Neutrophil (primary cell): ENCODE measurements at regions not wholly inside any gene's neighbourhood (a gene's known extent, or its start where the extent isn't known, plus 50 kb on each side); places are given as distances from the start of the nearest gene placed in this dataset.
"Not testable (repeated sequence)": the region's sequence is repeated elsewhere in the genome, so short reads cannot be mapped to it uniquely, and the experiment has no call there.

Experiments
- H3K27ac ChIP-seq: fragments of 200-600 bp; sonication (generic); 2 replicates; pipeline ENCODE4 v1.5.1; 2016; ENCODE audit warnings: mild to moderate bottlenecking, moderate library complexity
- H3K27me3 ChIP-seq: fragments of 200-600 bp; sonication (generic); 2 replicates; pipeline ENCODE4 v1.6.0; 2016; ENCODE audit warnings: mild to moderate bottlenecking
- H3K36me3 ChIP-seq: fragments of 200-600 bp; sonication (generic); 2 replicates; pipeline ENCODE4 v1.5.1; 2017
- H3K4me1 ChIP-seq, 2 experiments: fragments of 200-600 bp in 1 of 2; sonication (generic) in 1 of 2; 1 replicate in 1 of 2; 2 replicates in 1 of 2; pipeline versions ENCODE4 v1.5.1 to v1.6.1; 2013 to 2016; ENCODE audit warnings: low read depth in 1 of 2, low read length in 1 of 2, mild to moderate bottlenecking in 1 of 2, moderate library complexity in 1 of 2; ENCODE audit not compliant: control insufficient read depth in 1 of 2, insufficient read depth in 1 of 2
- H3K4me3 ChIP-seq, 2 experiments: fragments of 200-600 bp in 1 of 2; sonication (generic) in 1 of 2; 1 replicate in 1 of 2; 2 replicates in 1 of 2; pipeline ENCODE4 v1.5.1; 2013 to 2016; ENCODE audit warnings: low read depth in 1 of 2, low read length in 1 of 2, mild to moderate bottlenecking in 1 of 2, moderate library complexity in 1 of 2
- H3K9me3 ChIP-seq: fragments of 200-600 bp; sonication (generic); 2 replicates; pipeline ENCODE4 v1.5.1; 2016
- TF ChIP-seq, protein P1 (sequence below): fragments of 200-600 bp; sonication (generic); IDR thresholded peaks from 2 replicates; pipeline ENCODE4 v1.5.1; 2016; ENCODE audit warnings: antibody characterized with exemption

DNA sequence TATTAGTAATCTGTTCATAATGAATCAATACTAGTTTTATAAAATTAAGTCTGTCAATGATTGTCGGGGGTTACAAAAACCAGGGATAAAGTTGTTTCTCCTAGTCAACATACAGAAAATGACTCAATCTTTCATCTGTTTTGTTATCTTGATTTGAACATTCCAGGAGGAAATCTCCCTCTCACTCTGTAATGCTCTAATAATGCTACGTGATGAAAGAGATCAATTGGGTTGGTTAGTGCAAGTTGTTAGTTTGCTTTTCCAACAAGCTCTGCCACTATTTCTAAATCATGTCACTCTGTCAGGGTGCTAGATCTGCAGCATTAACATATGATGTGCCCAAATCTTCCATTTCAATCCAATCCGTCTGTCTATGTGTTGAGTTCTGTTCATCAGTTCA lies 379.5 kb upstream of the GJE1 start:
- Histone ChIP-seq H3K27me3 (no peaks in the 10 kb centered on the region), H3K4me1 (no peaks in the 10 kb centered on the region), H3K4me3 (no peak overlapping the region), H3K9me3 (no peaks in the 10 kb centered on the region), H3K36me3 (no peaks in the 10 kb centered on the region), H3K27ac (no peak overlapping the region)
- TF ChIP-seq, protein P1, sequence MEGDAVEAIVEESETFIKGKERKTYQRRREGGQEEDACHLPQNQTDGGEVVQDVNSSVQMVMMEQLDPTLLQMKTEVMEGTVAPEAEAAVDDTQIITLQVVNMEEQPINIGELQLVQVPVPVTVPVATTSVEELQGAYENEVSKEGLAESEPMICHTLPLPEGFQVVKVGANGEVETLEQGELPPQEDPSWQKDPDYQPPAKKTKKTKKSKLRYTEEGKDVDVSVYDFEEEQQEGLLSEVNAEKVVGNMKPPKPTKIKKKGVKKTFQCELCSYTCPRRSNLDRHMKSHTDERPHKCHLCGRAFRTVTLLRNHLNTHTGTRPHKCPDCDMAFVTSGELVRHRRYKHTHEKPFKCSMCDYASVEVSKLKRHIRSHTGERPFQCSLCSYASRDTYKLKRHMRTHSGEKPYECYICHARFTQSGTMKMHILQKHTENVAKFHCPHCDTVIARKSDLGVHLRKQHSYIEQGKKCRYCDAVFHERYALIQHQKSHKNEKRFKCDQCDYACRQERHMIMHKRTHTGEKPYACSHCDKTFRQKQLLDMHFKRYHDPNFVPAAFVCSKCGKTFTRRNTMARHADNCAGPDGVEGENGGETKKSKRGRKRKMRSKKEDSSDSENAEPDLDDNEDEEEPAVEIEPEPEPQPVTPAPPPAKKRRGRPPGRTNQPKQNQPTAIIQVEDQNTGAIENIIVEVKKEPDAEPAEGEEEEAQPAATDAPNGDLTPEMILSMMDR, result no peak

DNA sequence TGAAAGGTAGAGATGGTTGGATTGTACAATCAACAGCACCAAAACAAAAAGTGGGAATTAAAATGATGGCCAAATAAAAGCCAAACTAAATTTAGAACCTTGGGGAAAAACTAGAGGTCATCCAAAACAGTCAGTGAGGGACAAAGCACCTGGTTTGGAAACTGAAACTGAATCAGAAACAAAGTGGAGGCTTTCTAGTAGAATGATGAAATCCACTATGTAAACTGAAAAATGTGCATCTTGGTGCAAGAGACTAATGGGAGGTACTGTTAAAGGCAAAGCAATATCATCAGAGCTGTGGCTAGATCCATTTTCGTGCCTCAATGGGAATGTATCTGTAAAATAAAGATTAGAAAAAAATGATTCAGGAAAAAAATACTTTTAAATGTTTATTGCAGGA lies 380.0 kb upstream of the GJE1 start:
- Histone ChIP-seq H3K36me3 (no peaks in the 10 kb centered on the region), H3K4me1 (no peaks in the 10 kb centered on the region), H3K4me3 (no peak overlapping the region), H3K9me3 (no peaks in the 10 kb centered on the region), H3K27me3 (no peaks in the 10 kb centered on the region), H3K27ac (no peak overlapping the region)
- TF ChIP-seq, protein P1, result no peak

DNA sequence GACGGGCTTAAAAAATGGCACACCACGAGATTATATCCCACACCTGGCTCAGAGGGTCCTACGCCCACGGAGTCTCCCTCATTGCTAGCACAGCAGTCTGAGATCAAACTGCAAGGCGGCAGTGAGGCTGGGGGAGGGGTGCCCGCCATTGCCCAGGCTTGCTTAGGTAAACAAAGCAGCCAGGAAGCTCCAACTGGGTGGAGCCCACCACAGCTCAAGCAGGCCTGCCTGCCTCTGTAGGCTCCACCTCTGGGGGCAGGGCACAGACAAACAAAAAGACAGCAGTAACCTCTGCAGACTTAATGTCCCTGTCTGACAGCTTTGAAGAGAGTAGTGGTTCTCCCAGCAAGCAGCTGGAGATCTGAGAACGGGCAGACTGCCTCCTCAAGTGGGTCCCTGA lies 386.4 kb upstream of the GJE1 start:
- H3K27me3 ChIP-seq, H3K4me3 ChIP-seq, H3K9me3 ChIP-seq: not testable (repeated sequence)

DNA sequence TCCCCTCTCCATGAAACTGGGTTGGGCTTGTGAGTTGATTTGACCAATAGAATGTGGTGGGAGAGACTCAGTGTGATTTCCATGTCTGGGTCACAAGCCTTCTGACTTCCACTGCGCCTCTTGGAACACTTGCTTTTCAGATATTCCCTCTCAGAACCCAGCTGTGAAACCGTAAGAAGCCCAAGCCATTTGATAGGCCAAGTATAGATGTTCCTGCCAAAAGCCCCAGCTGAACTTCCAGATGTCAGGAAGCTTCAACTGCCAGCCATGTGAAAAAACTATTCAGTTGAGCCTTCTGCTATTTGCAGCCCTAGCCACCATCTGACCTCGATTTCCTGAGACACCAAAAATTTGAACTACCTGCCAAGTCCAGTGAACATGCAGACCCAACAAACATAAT lies 387.8 kb upstream of the GJE1 start:
- H3K4me3 ChIP-seq, result no peak overlapping the region
- H3K4me1 ChIP-seq, result no peaks in the 10 kb centered on the region
- H3K27me3 ChIP-seq, result no peaks in the 10 kb centered on the region
- TF ChIP-seq, protein P1, result no peak
- no peaks in the 10 kb centered on the region for H3K9me3 ChIP-seq
- no peak overlapping the region for H3K27ac ChIP-seq
- H3K36me3 ChIP-seq, result no peaks in the 10 kb centered on the region

More for the DNA sequence above, 386.4 kb upstream of the GJE1 start:
- not testable (repeated sequence) for H3K4me1 ChIP-seq, H3K36me3 ChIP-seq, H3K27ac ChIP-seq

DNA sequence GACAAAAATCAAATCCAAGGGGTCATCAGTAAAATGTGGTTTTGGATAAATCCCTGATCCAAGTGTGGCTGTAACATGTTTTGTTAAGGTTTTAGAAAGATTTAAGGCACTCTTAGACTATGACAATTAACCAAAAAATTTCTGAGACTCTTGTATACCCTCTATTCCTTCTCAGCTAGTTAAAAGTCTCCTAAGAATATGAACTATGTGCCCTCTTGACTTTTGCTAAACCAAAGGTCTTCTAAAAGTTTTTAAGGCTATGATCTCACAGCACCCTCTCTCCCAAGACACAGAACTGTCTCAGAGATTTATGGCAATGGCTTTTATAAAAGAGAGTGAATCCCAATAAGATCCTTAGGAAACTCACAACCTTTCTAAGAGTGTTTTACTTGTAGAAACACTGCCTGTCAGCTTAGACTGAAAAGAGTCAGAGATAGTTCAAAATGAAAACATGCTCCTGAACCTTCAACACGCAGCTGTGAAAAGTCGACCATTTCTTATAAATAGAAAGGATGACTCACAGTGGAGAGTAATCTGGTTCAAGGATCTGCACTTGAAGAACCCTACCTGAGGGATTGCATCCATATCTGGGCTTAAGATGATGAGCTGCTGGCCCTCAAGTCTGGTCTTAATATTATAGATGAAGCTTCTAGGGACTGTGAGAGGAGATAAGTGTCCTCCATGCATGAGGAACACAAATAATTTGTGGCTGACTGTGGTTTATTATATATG lies 388.4 kb upstream of the GJE1 start:
- no peak overlapping the region for H3K4me3 ChIP-seq
- H3K27ac ChIP-seq, result no peak overlapping the region
- H3K4me1 ChIP-seq, result no peaks in the 10 kb centered on the region
- no peaks in the 10 kb centered on the region for H3K27me3 ChIP-seq
- TF ChIP-seq, protein P1, result no peak
- H3K36me3 ChIP-seq, result no peaks in the 10 kb centered on the region
- no peaks in the 10 kb centered on the region for H3K9me3 ChIP-seq

DNA sequence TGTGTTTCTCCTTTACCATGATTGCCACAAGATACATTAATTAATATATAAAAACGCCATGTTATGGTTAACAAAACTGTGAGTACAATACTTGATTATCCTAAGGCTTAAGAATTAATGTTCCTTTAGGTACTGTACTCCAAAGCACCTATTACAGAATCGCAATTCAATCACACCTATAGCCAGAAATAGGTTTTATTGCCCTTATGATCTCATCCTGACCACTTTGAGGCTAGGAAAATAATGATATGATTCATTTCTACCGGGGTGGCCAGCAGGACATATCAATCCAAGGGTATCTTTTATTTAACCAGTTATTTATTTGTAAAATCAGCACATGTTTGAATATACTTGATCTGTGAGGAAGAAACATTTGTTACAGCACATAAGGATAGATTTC lies 396.6 kb upstream of the GJE1 start:
- Histone ChIP-seq H3K27ac (no peak overlapping the region), H3K27me3 (no peaks in the 10 kb centered on the region), H3K36me3 (no peaks in the 10 kb centered on the region), H3K9me3 (no peaks in the 10 kb centered on the region), H3K4me1 (no peaks in the 10 kb centered on the region), H3K4me3 (no peak overlapping the region)
- TF ChIP-seq, protein P1, result no peak
